NCI-H1694 (cell line): ENCODE measurements at regions not wholly inside any gene's neighbourhood (a gene's known extent, or its start where the extent isn't known, plus 50 kb on each side); places are given as distances from the start of the nearest gene placed in this dataset.

Experiments used
- DNase-seq: peaks from one replicate; lab custom pipeline; 2025; lab: John Stamatoyannopoulos, UW

- no peak for DNase-seq
These were observed 64.5 kb downstream of the TUSC1 start for GRCh38 chr9:25613709-25614108.

- no peak for DNase-seq
These were observed 75.1 kb downstream of the TUSC1 start for GRCh38 chr9:25603106-25603505.

- no peak for DNase-seq
These were observed 75.7 kb downstream of the TUSC1 start for GRCh38 chr9:25602400-25603044.

GRCh38 chr9:25600501-25600900 is 77.7 kb downstream of the TUSC1 start:
- DNase-seq, result no peak

GRCh38 chr9:25584611-25585010 is 93.6 kb downstream of the TUSC1 start:
- no peak for DNase-seq

GRCh38 chr9:25573281-25573680 is 105.0 kb downstream of the TUSC1 start:
- no peak for DNase-seq

- no peak for DNase-seq
These were observed 106.8 kb downstream of the TUSC1 start for GRCh38 chr9:25571491-25571890.

GRCh38 chr9:25570802-25571201 is 107.4 kb downstream of the TUSC1 start:
- DNase-seq, result no peak

- no peak for DNase-seq
These were observed 116.1 kb downstream of the TUSC1 start for GRCh38 chr9:25562101-25562500.

GRCh38 chr9:25557645-25558300 is 120.5 kb downstream of the TUSC1 start:
- no peak for DNase-seq

GRCh38 chr9:25556540-25556939 is 121.7 kb downstream of the TUSC1 start:
- no peak for DNase-seq

GRCh38 chr9:25548847-25549246 is 129.4 kb downstream of the TUSC1 start:
- no peak for DNase-seq

GRCh38 chr9:25543806-25544205 is 134.4 kb downstream of the TUSC1 start:
- no peak for DNase-seq

- no peak for DNase-seq
These were observed 135.9 kb downstream of the TUSC1 start for GRCh38 chr9:25542319-25542718.

GRCh38 chr9:25537808-25538207 is 140.4 kb downstream of the TUSC1 start:
- no peak for DNase-seq

- DNase-seq, result no peak
These were observed 159.0 kb downstream of the TUSC1 start for GRCh38 chr9:25519286-25519685.

GRCh38 chr9:25517701-25518100 is 160.5 kb downstream of the TUSC1 start:
- no peak for DNase-seq

GRCh38 chr9:25513509-25514033 is 164.7 kb downstream of the TUSC1 start:
- DNase-seq, result no peak

GRCh38 chr9:25505644-25506043 is 172.6 kb downstream of the TUSC1 start:
- DNase-seq, result no peak

GRCh38 chr9:25481372-25481771 is 196.9 kb downstream of the TUSC1 start:
- no peak for DNase-seq

GRCh38 chr9:25480696-25481095 is 197.5 kb downstream of the TUSC1 start:
- DNase-seq, result no peak

GRCh38 chr9:25472681-25473080 is 205.6 kb downstream of the TUSC1 start:
- no peak for DNase-seq

- DNase-seq, result no peak
These were observed 206.1 kb downstream of the TUSC1 start for GRCh38 chr9:25472085-25472607.
